GM12878 (cell line): ENCODE measurements at regions not wholly inside any gene's neighbourhood (a gene's known extent, or its start where the extent isn't known, plus 50 kb on each side); places are given as distances from the start of the nearest gene placed in this dataset.

ENCODE experiments used
- ATAC-seq: fragments of 200-7000 bp; cut with Tn5 transposase; 3 replicates; pipeline ENCODE4 v1.9.1; 2020; ENCODE audit warnings: mild to moderate bottlenecking, moderate library complexity
- BruUV-seq: library from RNA; stranded (reverse); fragments of 400-500 nt; replicated peaks from 2 replicates; lab custom pipeline; 2021; lab: Mats Ljungman, UMichigan
- CTCF ChIA-PET: fragments of 300-600 bp; sonication (Branson Sonifier 250); formaldehyde crosslinking; extraction: SDS; loops from one replicate; lab custom pipeline; 2021; ENCODE audit warnings: inconsistent platforms; lab: Yijun Ruan, JAX
- POLR2A ChIA-PET: fragments of 350-600 bp; formaldehyde crosslinking; extraction: SDS; loops from one replicate; lab custom pipeline; 2021; ENCODE audit warnings: inconsistent platforms; lab: Charles Lee
- RAD21 ChIA-PET: fragments of 300-600 bp; sonication (Branson Sonifier 250); formaldehyde crosslinking; loops from one replicate; lab custom pipeline; 2023; ENCODE audit warnings: antibody characterized with exemption; ENCODE audit not compliant: unreplicated experiment; lab: Charles Lee
- SMC1A ChIA-PET: fragments of 300-600 bp; sonication (Branson Sonifier 250); formaldehyde crosslinking; loops from one replicate; lab custom pipeline; 2023; ENCODE audit not compliant: unreplicated experiment, uncharacterized antibody; lab: Charles Lee
- DNase-seq: peaks from one replicate; pipeline ENCODE4 v3.0.0-alpha.2; 2011; ENCODE audit warnings: low read depth, low spot score
- FAIRE-seq: peaks from 3 replicates; lab custom pipeline; 2011; peaks lifted over from hg19 to GRCh38; lab: Jason Lieb, UNC
- H2AFZ ChIP-seq: 2 replicates; pipeline ENCODE4 v1.6.0; 2011; ENCODE audit warnings: low read depth, low read length, control low read depth; ENCODE audit not compliant: control insufficient read depth
- H3K27ac ChIP-seq: 2 replicates; pipeline ENCODE4 v1.5.1; 2011; ENCODE audit warnings: control low read depth; ENCODE audit not compliant: control insufficient read depth, insufficient read depth
- H3K27me3 ChIP-seq, 2 experiments: replicated peaks in 1 of 2; 2 replicates each; pipeline versions ENCODE4 v1.6.0 to v1.6.1; 2011; ENCODE audit warnings: low read length in 1 of 2; ENCODE audit not compliant: control insufficient read depth in 2 of 2, insufficient read depth in 2 of 2
- H3K36me3 ChIP-seq, 2 experiments: 2 replicates each; pipeline ENCODE4 v1.5.1; 2011; ENCODE audit warnings: low read length in 1 of 2; ENCODE audit not compliant: control insufficient read depth in 2 of 2, insufficient read depth in 2 of 2
- H3K4me1 ChIP-seq: 2 replicates; pipeline ENCODE4 v1.6.1; 2011; ENCODE audit warnings: mild to moderate bottlenecking, low read length, moderate library complexity, mixed read lengths; ENCODE audit not compliant: control insufficient read depth, insufficient read depth
- H3K4me2 ChIP-seq: 2 replicates; pipeline ENCODE4 v1.6.0; 2011; ENCODE audit warnings: control low read depth; ENCODE audit not compliant: control insufficient read depth, insufficient read depth
- H3K4me3 ChIP-seq: fragments of 200-600 bp; sonication (generic); 2 replicates; pipeline ENCODE4 v1.5.1; 2016
- H3K79me2 ChIP-seq: 2 replicates; pipeline ENCODE4 v1.6.0; 2011; ENCODE audit warnings: low read length; ENCODE audit not compliant: control insufficient read depth, insufficient read depth
- H3K9ac ChIP-seq: 2 replicates; pipeline ENCODE4 v1.8.0; 2011; ENCODE audit warnings: low read length, control low read depth, mixed read lengths; ENCODE audit not compliant: control insufficient read depth, insufficient read depth
- H3K9me3 ChIP-seq: replicated peaks from 3 replicates; pipeline ENCODE4 v1.5.1; 2011; ENCODE audit warnings: mild to moderate bottlenecking, low read length; ENCODE audit not compliant: control insufficient read depth, insufficient read depth
- H4K20me1 ChIP-seq: 2 replicates; pipeline ENCODE4 v1.6.0; 2011; ENCODE audit not compliant: control insufficient read depth, insufficient read depth
- CEBPB ChIP-seq, 2 experiments: fragments of 150-350 bp in 1 of 2; IDR thresholded peaks; 2 replicates each; pipeline ENCODE4 v1.6.1; 2012 to 2014; ENCODE audit warnings: low read depth in 2 of 2, low read length in 2 of 2, borderline replicate concordance in 1 of 2, inconsistent platforms in 1 of 2
- CTCF ChIP-seq, 3 experiments: IDR thresholded peaks in 2 of 3; conservative IDR thresholded peaks in 1 of 3; 2 replicates each; pipeline ENCODE4 v1.5.1; 2011; ENCODE audit warnings: low read depth in 3 of 3, low read length in 3 of 3, mild to moderate bottlenecking in 3 of 3, control low read depth in 2 of 3, moderate library complexity in 2 of 3, inconsistent platforms in 1 of 3, mixed read lengths in 1 of 3; ENCODE audit not compliant: control insufficient read depth in 2 of 3, insufficient read depth in 1 of 3; ENCODE audit errors: extremely low read depth in 1 of 3
- LARP7 ChIP-seq: fragments of 450-650 bp; IDR thresholded peaks from 2 replicates; pipeline ENCODE4 v1.6.1; 2017; ENCODE audit warnings: mild to moderate bottlenecking
- MEF2A ChIP-seq: IDR thresholded peaks from 2 replicates; pipeline ENCODE4 v1.6.1; 2011; ENCODE audit warnings: low read depth, mild to moderate bottlenecking, low read length, moderate library complexity; ENCODE audit not compliant: insufficient read depth
- MTA2 ChIP-seq: fragments of 450-650 bp; IDR thresholded peaks from 2 replicates; pipeline ENCODE4 v1.6.1; 2016; ENCODE audit warnings: low read depth, mild to moderate bottlenecking, moderate library complexity
- MXI1 ChIP-seq: fragments of 150-350 bp; IDR thresholded peaks from 2 replicates; pipeline ENCODE4 v1.6.1; 2011; ENCODE audit warnings: low read depth, mild to moderate bottlenecking, inconsistent platforms, low read length, improper control_type of control experiment
- NR2C2 ChIP-seq: IDR thresholded peaks from 2 replicates; pipeline ENCODE4 v1.6.1; 2011; ENCODE audit warnings: borderline replicate concordance, low read depth; ENCODE audit not compliant: control insufficient read depth, insufficient read length
- POLR2AphosphoS2 ChIP-seq: IDR thresholded peaks from 2 replicates; pipeline ENCODE4 v1.6.1; 2011; ENCODE audit warnings: low read depth, mild to moderate bottlenecking, low read length, improper control_type of control experiment, moderate library complexity
- PRDM15 ChIP-seq: fragments of 450-650 bp; formaldehyde crosslinking; IDR thresholded peaks from 2 replicates; pipeline ENCODE4 v1.4.0; 2020; ENCODE audit warnings: mild to moderate bottlenecking, moderate library complexity
- RFX5 ChIP-seq: IDR thresholded peaks from 2 replicates; pipeline ENCODE4 v1.6.1; 2011; ENCODE audit warnings: low read depth, low read length, improper control_type of control experiment
- SREBF1 ChIP-seq: IDR thresholded peaks from 2 replicates; pipeline ENCODE4 v1.6.1; 2012; ENCODE audit warnings: mild to moderate bottlenecking, low read length
- TARDBP ChIP-seq: IDR thresholded peaks from 2 replicates; pipeline ENCODE4 v1.6.1; 2016; ENCODE audit warnings: borderline replicate concordance
- WRNIP1 ChIP-seq: IDR thresholded peaks from 2 replicates; pipeline ENCODE4 v1.6.1; 2011; ENCODE audit warnings: low read depth, low read length, improper control_type of control experiment, borderline replicate concordance
- ZBTB11 ChIP-seq: fragments of 450-650 bp; formaldehyde crosslinking; IDR thresholded peaks from 2 replicates; pipeline ENCODE4 v1.5.0; 2022; ENCODE audit warnings: mild to moderate bottlenecking, missing genetic modification characterization
- ZNF384 ChIP-seq: IDR thresholded peaks from 2 replicates; pipeline ENCODE4 v1.6.1; 2012; ENCODE audit warnings: low read depth, mild to moderate bottlenecking, low read length, improper control_type of control experiment, borderline replicate concordance
- WGBS: methylation state at CpG from one replicate; pipeline ENCODE4 v1.1.6; 2016; ENCODE audit warnings: low lambda C conversion rate; ENCODE audit not compliant: insufficient replicate concordance, insufficient coverage; ENCODE audit errors: missing lambda C conversion rate; 5-methylcytosine and 5-hydroxymethylcytosine counted together
- in situ Hi-C: fragments of 300-500 bp; cut with MboI; formaldehyde crosslinking; loops from 9 replicates; pipeline ENCODE4 v1.14.3; 2018; ENCODE audit warnings: mixed read lengths
- intact Hi-C: fragments of 100-400 bp; cut with micrococcal nuclease; formaldehyde crosslinking; loops from one replicate; pipeline ENCODE4 v1.14.2; 2022; ENCODE audit not compliant: unreplicated experiment

- ChIA-PET POLR2A (no interaction called here), CTCF (no interaction called here), RAD21 (no interaction called here), SMC1A (interaction anchor here (0.7 kb wide), 1 partner anchor 14 kb away, joined by 3 read pairs; no protein-coding TSS in a partner anchor)
- Histone ChIP-seq H3K27ac (no peak overlapping the region), H4K20me1 (no peaks in the 10 kb centered on the region), H3K36me3 (no peaks in the 10 kb centered on the region), H3K4me2 (no peak overlapping the region), H3K9ac (no peak overlapping the region), H2AFZ (no peak overlapping the region), H3K4me1 (no peaks in the 10 kb centered on the region), H3K9me3 (no peaks in the 10 kb centered on the region), H3K79me2 (no peaks in the 10 kb centered on the region), H3K4me3 (no peak overlapping the region), H3K27me3 (no peaks in the 10 kb centered on the region)
- FAIRE-seq (no peak), DNase-seq (no peak), ATAC-seq (no peak)
- in situ Hi-C loops (no loop called here), intact Hi-C loops (no loop called here)
- WGBS = 30% methylated on average over 4 of the region's 4 CpGs
- BruUV-seq = no TSS peak
- no peak for TF ChIP-seq TARDBP
- no peak for TF ChIP-seq PRDM15 (CRISPR knock-in tag)
- TF ChIP-seq ZNF384 = no peak
- TF ChIP-seq NR2C2 = no peak
- TF ChIP-seq ZBTB11 (CRISPR knock-in tag) = no peak
- TF ChIP-seq MEF2A = no peak
- TF ChIP-seq CEBPB (IDR thresholded peaks at IDR 0.05; ENCODE audit: borderline replicate concordance in 1 of 2, low read depth in 2 of 2, low read length in 2 of 2) = no peak
- no peak for TF ChIP-seq LARP7
- no peak for TF ChIP-seq POLR2AphosphoS2
- TF ChIP-seq RFX5 = no peak
- no peak for TF ChIP-seq CTCF (IDR thresholded peaks at IDR 0.05 in 2 of 3, conservative IDR thresholded peaks at IDR 0.05 in 1 of 3; ENCODE audit: control insufficient read depth in 2 of 3, extremely low read depth in 1 of 3, insufficient read depth in 1 of 3, low read depth in 3 of 3, low read length in 3 of 3)
- no peak for TF ChIP-seq SREBF1
- no peak for TF ChIP-seq MTA2
- TF ChIP-seq MXI1 = no peak
- no peak for TF ChIP-seq WRNIP1
These were observed 149.8 kb upstream of the TLL1 start for GRCh38 chr4:165723051-165723795.
